Putamen (tissue), 1 donor: ENCODE measurements at regions not wholly inside any gene's neighbourhood (a gene's known extent, or its start where the extent isn't known, plus 50 kb on each side); places are given as distances from the start of the nearest gene placed in this dataset.

Source experiments
- DNase-seq: peaks from one replicate; pipeline ENCODE4 v3.0.0-alpha.2; 2016; ENCODE audit warnings: low spot score

- no peak for DNase-seq
These were observed 201.4 kb downstream of the ZNF462 start for GRCh38 chr9:107064378-107064777.

- no peak for DNase-seq
These were observed 202.6 kb downstream of the ZNF462 start for GRCh38 chr9:107065549-107065948.

GRCh38 chr9:107067739-107068416 is 204.9 kb downstream of the ZNF462 start:
- no peak for DNase-seq

GRCh38 chr9:107068581-107068980 is 205.6 kb downstream of the ZNF462 start:
- DNase-seq, result no peak

- DNase-seq, result no peak
These were observed 207.6 kb downstream of the ZNF462 start for GRCh38 chr9:107070586-107070985.

- no peak for DNase-seq
These were observed 205.0 kb upstream of the RAD23B start for GRCh38 chr9:107078061-107078460.

- no peak for DNase-seq
These were observed 203.5 kb upstream of the RAD23B start for GRCh38 chr9:107079589-107079988.

- no peak for DNase-seq
These were observed 202.9 kb upstream of the RAD23B start for GRCh38 chr9:107080130-107080529.

GRCh38 chr9:107086460-107086859 is 196.6 kb upstream of the RAD23B start:
- DNase-seq, result no peak

GRCh38 chr9:107087222-107087621 is 195.9 kb upstream of the RAD23B start:
- DNase-seq, result no peak

GRCh38 chr9:107090218-107090617 is 192.9 kb upstream of the RAD23B start:
- DNase-seq, result no peak

GRCh38 chr9:107093365-107094060 is 189.6 kb upstream of the RAD23B start:
- no peak for DNase-seq

- DNase-seq, result no peak
These were observed 188.7 kb upstream of the RAD23B start for GRCh38 chr9:107094370-107094769.

GRCh38 chr9:107100591-107100990 is 182.5 kb upstream of the RAD23B start:
- no peak for DNase-seq

GRCh38 chr9:107102011-107102410 is 181.1 kb upstream of the RAD23B start:
- DNase-seq, result no peak

- DNase-seq, result no peak
These were observed 179.5 kb upstream of the RAD23B start for GRCh38 chr9:107103621-107104020.

GRCh38 chr9:107105784-107106183 is 177.3 kb upstream of the RAD23B start:
- no peak for DNase-seq

GRCh38 chr9:107106416-107106815 is 176.7 kb upstream of the RAD23B start:
- no peak for DNase-seq

GRCh38 chr9:107108342-107109130 is 174.5 kb upstream of the RAD23B start:
- no peak for DNase-seq

- DNase-seq, result no peak
These were observed 173.8 kb upstream of the RAD23B start for GRCh38 chr9:107109324-107109723.

- no peak for DNase-seq
These were observed 172.9 kb upstream of the RAD23B start for GRCh38 chr9:107110153-107110552.

- DNase-seq, result no peak
These were observed 170.3 kb upstream of the RAD23B start for GRCh38 chr9:107112707-107113243.
